NCI-H1694 (cell line): ENCODE measurements at regions not wholly inside any gene's neighbourhood (a gene's known extent, or its start where the extent isn't known, plus 50 kb on each side); places are given as distances from the start of the nearest gene placed in this dataset.
"Not testable (repeated sequence)": the region's sequence is repeated elsewhere in the genome, so short reads cannot be mapped to it uniquely, and the experiment has no call there.

Source experiments
- DNase-seq: peaks from one replicate; lab custom pipeline; 2025; lab: John Stamatoyannopoulos, UW

DNA sequence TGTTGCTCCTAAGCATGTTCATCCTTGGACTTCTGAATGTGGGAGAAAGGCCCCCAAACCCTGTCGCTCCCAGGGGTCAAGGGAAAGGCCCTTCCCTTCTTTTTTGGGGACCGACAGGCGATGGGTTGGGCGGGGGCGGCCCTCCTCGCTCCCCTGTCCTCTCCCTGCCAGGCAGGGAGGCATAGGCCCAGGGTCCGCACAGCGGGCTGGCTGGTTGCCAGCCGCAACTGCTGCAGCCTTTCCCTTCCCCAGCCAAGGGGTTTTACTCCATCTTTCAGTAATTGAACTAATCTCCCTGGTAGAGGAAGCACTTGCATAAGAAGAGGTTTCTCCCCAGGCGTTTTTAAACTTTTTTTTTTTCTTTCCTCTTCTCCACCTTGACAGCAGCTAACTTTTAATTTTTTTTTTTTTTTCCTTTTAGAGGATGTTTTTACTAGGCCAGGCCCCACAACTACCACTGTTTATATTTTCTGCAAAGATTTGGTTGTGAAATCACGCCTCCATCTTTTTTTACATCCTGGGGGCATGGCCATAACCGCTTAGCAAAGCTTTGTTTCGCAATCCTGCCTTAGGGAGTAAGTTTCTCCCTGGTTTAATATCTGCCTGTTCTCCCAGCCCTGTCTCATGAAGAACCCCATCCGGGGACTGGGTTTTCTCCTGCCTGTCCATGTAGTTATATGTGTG, 216.9 kb upstream of the ZNF608 start:
- DNase-seq = no peak

DNA sequence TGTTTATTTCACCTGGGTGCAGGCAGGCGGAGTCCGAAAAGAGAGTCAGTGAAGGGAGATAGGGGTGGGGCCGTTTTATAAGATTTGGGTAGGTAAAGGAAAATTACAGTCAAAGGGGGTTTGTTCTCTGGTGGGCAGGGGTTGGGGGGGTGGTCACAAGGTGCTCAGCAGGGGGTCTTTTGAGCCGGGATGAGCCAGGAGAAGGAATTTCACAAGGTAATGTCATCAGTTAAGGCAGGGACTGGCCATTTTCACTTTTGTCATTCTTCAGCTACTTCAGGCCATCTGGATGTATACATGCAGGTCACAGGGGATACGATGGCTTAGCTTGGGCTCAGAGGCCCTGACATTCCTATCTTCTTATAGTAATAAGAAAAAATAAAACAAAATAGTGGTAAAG, 220.3 kb upstream of the ZNF608 start:
- not testable (repeated sequence) for DNase-seq

DNA sequence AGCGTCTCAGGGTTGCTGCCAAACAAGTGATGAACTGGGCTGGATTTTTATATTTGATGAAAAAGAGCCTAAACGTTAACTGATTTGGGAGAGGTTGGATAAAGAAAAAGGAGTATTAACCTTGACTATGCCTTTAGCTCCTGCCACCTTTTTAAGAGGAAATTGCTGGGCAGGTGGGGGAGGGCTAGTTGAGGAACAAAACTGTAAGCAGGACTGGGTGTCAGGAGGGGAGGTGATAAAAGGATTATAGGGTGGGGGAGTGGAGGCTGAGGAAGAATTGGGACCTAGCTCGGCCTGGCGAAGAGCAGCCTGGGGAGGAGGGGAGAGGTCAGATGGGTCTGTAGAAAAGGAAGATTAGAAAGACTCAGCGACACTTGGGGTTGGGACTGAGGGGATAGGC, 223.9 kb upstream of the ZNF608 start:
- not testable (repeated sequence) for DNase-seq

DNA sequence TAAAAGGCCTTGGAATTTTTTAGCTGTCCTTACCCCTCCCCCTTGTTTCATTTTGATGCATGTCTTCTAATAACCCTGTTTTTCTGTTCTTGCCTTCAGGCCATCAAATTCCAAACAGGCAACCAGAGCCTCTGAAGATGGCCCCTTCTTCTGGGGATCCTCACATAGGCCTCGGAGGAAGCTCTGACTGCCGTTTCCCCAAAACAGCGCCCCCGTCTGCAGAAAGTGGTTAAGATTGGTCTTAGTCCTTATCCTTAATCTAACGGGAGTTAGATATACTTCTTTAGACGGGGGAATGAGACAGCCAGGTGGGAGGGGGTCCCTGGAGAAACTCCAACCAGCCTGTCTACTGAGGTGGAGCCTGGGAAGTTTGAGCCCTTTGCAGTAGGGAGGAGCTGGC, 226.3 kb upstream of the ZNF608 start:
- DNase-seq = no peak

DNA sequence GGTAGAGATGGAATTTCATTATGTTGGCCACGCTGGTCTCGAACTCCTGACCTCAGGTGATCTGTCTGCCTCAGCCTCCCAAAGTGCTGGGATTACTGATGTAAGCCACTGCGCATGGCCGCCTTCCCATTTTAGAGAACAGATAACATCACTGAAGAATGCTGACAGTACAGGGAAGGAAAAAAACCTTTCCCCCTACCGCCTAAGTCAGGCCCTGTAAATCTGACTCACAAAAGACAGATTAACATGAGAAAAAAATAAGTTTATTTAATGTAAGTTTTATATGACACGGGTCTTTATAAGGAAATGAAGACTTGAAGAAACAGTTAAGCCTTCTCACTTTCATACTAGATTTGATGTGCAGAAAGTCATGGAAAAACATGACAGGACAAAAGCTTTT, 227.2 kb upstream of the ZNF608 start:
- no peak for DNase-seq

DNA sequence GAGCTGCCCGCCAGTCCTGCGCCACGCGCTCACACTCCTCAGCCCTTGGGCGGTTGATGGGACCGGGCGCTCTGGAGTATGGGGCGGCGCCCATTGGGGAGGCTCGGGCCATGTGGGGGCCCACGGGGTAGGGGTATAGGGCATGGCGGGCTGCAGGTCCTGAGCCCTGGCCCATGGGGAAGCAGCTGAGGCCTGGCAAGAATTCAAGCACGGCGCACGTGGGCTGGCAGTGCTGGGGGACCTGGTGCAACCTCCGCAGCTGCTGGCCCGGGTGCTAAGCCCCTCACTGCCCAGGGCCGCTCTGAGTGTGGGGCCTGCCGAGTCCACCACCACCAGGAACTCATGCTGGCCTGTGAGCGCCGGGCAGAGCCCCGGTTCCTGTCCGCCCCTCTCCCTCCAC, 229.6 kb upstream of the ZNF608 start:
- no peak for DNase-seq

DNA sequence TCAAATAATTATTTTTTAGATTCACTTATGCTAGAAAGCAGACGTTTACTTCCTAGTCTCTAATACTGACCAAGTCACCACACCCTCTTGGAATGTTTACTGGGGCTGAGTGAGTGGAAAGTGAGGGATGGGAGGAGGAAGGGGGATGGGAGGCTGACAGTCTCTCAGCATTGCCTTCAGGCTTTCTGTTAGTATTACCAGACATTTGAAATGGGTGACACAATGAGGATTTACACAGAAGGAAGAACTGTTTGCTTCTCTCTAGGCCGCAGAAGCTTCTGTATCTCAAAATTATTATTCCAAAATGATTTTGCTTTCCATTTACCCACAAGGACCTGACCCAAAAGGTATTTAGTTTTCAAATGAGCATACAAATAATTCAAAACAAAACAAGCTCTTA, 232.8 kb upstream of the ZNF608 start:
- no peak for DNase-seq

DNA sequence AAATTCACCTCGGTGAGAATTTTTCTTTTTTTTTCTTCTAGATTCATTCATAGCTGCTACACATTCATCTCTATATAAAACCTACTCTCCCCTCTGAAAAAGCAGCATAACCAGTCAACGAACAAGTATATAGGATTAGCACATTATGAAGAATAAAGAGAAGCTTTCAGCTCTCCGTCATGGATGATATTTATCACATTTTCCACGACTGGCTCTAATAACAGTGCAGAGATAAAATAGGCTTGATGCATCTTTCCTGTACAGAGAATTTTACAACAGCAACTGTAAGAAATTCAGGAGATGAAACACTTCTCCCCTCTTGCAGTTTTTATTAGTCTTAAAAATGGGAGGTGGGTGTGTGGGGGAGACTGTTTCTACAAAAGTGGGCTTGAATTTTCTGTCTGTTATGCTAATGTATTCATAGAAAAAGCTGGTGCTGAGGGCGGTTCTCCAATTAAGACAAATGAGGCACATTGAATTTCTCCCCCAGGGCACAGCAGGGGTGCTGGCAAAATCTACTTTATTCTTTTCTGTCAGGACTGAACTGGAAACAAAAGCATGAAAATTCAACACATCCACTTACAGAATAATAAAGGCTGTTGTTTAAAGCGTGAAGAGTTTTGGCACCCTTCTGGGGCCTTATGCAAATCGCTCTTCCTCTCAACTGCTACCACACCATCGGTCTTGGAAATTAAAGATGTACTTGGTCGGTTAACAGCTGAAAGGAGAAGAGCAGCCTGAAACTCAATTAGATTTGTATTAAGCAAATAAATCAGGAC, 233.9 kb upstream of the ZNF608 start:
- no peak for DNase-seq

DNA sequence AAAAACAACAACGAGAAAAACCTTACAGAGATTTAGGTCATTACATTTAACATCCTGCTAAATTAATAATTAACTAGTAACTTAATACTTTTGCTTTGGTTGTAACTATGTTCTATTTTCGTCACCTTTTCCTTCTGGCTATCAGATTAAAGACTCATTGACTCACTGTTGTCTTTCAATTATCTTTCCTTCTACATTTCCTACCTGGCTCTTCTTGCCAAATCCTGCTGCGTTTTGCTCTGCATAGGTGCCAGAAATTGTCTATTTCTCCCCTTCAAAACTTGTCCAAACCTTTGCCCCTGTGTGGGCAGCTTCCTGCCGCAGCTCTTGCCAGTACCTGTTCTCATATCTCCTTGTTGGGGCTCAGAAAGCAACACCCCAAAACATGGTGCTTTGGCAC, 235.5 kb upstream of the ZNF608 start:
- DNase-seq = no peak

DNA sequence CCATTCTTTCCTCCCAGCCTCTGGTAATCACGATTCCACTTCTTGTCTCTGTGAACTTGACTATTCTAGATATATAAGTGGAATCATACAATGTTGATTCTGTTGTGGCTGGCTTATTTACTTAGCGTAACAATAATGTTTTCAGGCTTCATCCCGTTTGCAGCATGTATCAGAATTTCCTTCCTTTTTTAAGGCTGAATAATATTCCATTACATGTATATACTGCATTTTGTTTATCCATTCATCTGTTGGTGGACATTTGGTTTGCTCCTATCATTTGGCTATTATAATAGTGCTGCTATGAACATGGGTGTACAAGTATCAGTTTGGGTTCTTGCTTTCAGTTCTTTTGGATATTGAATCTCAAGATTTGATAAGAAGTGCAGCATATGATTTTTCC, 239.7 kb upstream of the ZNF608 start:
- no peak for DNase-seq

DNA sequence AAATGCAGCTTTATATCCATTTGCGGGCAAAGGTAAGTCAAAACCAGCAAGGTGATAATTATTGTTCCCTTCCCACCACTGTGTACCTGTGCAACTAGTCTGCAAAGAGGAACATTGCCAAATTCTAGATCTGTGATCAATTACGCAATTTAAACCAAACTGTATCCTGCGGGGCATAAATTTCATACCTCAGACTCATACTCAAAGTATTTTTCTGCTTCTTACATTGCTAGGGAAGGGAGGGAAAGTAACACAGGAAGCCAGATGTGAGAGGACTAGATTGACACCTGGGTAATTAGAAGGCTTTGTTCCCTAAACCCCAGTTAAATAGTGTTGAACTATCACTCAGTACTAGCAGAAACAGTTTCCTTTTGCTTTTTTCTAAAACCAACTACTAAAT, 240.2 kb upstream of the ZNF608 start:
- no peak for DNase-seq

DNA sequence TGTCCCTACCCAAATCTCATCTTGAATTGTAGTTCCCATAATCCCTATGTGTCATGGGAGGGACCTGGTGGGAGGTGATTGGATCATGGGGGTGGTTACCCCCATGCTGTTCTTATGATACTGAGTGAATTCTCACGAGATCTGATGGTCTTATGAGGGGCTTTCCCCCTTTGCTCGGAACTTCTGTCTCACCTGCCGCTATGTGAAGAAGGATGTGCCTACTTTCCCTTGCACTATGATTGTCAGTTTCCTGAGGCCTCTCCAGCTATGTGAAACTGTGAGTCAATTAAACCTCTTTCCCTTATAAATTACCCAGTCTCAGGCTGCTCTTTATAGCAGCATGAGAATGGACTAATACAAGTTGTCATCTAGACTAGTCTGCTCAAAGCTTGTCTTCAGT, 241.3 kb upstream of the ZNF608 start:
- not testable (repeated sequence) for DNase-seq

DNA sequence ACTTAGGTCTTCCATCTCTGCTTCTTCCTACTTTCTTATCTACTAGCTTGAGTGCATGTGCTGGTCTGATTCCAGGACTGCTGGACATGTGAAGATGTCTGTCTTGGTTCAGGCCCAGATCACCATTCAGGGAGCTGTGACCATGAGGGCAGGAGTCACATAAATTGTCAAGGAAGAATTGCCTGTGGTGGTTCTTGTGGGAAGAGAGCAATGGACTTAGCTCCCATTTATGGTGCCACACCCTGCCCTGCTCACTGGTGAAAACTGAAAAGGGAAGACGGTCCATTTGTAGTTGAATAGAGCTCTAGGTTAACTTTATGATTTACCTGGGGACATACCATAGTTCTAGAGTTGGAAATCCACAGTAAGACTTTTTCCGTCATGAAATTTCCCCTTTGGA, 244.3 kb upstream of the ZNF608 start:
- DNase-seq = no peak

DNA sequence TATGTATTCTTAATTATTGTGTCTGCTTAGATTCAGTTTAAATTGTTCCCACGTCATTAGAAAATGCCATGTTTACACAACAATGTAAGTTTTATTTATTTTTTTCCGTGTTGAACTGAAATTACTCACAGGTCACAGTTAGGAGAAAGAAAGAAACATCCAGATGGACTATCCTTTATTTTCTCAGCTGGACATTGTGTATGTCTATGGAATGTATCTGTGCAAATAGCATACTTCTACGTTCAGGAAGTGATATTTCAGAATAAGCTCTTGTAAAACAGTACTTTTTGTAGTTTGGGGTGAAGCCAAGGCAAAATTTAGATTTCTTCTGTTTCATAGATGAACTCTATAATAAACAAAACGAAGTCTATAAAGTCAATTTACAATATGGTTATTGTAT, 249.0 kb upstream of the ZNF608 start:
- no peak for DNase-seq

DNA sequence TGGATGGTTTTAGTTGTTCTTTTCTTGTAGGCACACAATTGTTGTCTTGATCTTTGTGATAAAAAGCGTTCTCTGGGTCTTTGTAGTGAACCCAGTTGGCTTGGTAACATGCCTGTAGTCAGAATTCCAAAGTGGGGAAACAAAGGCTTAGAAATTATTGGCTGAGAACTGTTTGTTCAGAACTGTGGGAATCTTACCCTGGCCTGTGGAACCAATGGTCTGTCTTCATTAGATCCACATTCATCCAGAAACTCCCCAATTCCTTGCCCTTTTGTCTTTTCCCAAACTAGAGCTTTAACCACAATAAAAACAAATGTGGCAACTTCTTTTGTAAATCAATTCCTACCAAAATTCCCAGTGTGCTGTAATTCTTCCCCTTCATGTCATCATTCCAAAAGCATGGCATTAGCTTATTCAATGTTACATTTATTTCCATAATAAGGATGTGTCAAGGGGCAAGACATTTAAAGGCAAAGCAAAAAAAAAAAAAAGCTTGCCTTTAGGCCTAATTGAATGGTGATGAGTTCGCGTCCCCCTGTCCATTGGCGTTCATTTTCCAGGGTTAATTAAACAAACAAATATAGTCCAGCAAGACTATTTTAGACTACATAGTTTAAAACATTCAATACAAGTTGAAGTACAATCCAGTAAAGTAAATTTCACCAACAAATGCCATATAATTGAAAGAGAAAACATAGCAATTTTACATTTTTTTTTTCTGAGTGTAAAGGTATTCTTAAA, 249.8 kb upstream of the ZNF608 start:
- DNase-seq = no peak

DNA sequence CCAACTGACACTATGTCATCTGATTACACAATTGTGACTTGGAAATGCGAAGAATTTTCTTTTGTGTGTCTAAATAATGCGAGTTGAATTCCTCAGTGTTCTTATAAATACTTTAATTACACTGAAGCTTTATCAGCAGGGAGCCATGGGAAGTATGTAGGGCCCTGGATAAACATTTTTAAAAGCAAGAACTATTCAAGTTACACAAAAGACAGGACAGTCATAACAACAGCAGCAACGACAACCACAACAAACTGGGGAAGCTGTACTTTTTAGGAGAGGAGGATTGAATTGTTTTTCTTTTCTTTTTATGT, 250.3 kb upstream of the ZNF608 start:
- DNase-seq = no peak

DNA sequence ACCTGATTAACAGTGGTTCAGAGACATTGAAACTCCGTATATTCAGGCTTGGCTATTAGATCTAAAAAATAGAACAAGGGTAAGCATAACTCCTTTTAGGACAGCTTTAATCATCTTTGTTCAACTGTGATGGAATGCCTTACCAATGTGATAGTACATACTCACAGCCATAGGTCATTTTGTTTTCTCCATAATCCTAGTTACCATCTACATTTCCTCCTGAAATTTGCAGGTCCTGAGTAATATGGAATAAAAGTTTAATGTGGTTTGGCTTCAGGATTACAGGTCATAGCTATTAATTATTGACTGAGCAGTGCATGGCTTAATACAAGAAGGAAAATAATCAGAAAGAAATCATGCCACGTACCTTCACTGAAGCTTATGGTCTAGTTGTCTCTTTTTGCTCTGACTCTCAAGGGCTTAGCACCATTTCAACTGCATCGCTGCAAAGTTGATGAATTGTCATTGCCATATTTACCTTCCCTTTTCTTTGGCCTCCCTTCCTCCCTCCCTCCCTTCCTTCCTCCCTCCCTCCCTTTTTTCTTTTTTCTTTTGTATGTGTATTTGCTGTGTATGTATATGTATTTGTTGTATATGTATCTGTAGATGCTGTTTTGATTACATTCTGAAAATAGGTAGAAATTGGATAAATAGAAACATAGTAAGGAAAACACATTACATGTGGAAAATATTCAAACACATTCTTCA, 250.9 kb upstream of the ZNF608 start:
- no peak for DNase-seq

DNA sequence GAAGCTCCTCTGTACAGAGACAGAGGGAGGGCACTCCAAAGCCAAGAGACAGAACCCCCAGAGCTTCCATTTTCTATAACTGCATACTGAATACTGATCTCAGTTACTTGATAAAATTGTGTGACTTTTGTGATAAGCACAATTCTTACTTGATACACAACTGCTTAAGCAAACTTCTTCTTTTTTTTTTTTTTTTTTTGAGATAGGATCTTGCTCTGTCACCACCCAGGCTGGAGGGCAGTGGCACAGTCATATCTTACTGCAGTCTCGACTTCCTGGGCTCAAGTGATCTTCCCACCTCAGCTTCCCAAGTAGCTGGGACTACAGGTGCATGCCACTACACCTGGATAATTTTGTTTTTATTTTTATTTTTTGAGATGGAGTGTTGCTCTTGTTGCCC, 252.1 kb upstream of the ZNF608 start:
- DNase-seq = no peak

DNA sequence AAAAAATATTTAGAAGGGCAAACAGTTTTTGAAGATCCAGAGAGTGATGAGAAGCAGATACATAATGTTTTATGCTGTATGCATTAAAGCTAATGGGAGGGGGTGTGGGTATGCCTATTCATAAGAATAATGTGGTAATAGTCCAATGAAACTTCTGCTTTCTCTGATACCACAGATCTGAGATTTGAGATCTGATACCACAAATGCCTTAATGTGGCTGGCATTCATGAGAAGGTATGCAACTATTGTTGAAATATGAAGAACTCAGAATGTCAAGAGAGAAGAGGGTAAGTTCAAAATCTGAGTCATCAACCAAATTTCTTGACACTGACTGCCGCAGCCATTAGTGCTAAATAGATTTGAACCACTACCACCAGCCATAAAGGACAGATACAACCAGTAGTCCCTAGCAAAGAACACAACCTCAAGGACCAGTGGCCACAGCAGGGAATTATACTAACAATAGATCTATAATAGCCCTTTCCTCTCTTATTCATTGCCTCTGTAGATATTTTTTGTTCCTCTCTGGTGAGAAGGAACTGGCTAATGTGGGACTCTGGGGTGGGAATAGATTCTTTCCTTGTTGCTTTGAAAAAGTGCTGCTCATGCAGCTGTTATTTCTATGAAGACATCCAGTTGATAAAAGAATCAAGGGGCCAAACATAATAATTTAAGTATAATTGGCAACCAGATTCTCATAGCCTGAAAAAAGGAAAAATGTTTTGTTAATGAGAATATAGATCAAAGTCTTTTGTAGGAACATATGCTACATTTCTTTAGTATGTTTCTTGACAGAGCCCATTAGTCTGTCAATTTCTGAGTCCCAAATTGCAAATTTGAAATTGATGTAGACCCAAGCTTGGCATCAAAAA, 256.5 kb upstream of the ZNF608 start:
- no peak for DNase-seq

DNA sequence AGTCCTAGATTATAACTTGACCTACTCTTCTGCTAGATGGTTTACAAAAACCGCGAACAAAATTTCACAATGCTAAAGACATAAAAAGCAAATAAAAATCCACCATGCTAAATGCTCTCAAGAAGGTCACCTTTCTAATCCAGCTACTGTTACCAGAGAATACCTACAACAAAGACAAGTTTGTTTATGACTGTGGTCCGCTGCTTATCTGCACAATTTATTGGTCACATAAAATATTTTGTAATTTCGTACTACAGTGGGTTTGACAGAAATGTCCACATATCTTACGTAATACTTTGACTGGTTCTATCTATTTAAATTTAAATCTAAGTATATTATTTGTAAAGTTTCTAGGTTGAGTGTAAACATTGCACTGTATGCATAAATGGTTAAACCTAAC, 257.6 kb upstream of the ZNF608 start:
- DNase-seq = no peak

DNA sequence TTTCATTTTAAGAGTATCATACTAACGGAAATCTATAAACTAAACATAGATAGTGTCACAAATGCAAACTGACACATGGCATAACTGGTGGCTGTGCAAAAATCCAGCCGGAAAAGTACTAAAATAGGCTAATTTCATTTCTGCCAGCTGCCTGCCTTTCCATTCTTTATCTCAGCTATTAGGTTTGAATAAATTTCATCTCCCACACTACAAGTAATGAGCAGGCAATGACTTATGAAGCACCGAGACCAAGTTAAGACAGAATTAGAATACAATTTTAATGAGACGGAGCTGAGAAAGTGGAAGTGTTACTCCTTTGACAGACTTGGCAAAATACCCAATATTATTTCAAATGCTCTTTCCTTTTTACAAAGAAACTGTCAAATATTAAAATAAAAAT, 258.8 kb upstream of the ZNF608 start:
- no peak for DNase-seq
